SK-N-SH (cell line): ENCODE measurements at regions not wholly inside any gene's neighbourhood (a gene's known extent, or its start where the extent isn't known, plus 50 kb on each side); places are given as distances from the start of the nearest gene placed in this dataset.

ENCODE experiments used
- CTCF ChIA-PET: fragments of 300-600, 350-600 bp; formaldehyde crosslinking; extraction: SDS; loops from one replicate; lab custom pipeline; 2021; lab: Yijun Ruan, JAX
- POLR2A ChIA-PET: fragments of 350-600 bp; sonication (Branson Sonifier 250); formaldehyde crosslinking; extraction: SDS; loops from one replicate; lab custom pipeline; 2020; ENCODE audit warnings: antibody characterized with exemption, inconsistent platforms; lab: Yijun Ruan, JAX
- DNase-seq: peaks from one replicate; pipeline ENCODE4 v3.0.0; 2012
- H2AFZ ChIP-seq: fragments of 200-600 bp; sonication (generic); 2 replicates; pipeline ENCODE4 v1.8.1; 2016; ENCODE audit warnings: antibody characterized with exemption, mild to moderate bottlenecking, low read depth
- H3F3A ChIP-seq: fragments of 200-600 bp; sonication (generic); replicated peaks from 2 replicates; pipeline ENCODE3; 2016; ENCODE audit warnings: antibody characterized with exemption, mild to moderate bottlenecking; ENCODE audit not compliant: insufficient read depth
- H3K27ac ChIP-seq, 2 experiments: fragments of 200-500 bp in 1 of 2; fragments of 200-600 bp in 1 of 2; sonication (Bioruptor generic) in 1 of 2; sonication (generic), shearing (Covaris generic) in 1 of 2; 2 replicates each; pipeline versions ENCODE4 v1.5.1 to v1.6.1; 2014 to 2016; ENCODE audit warnings: low read depth in 2 of 2, inconsistent platforms in 1 of 2, low read length in 1 of 2, mild to moderate bottlenecking in 1 of 2, mixed read lengths in 1 of 2
- H3K27me3 ChIP-seq: fragments of 200-600 bp; sonication (generic), shearing (Covaris generic); 2 replicates; pipeline ENCODE4 v1.6.1; 2016; ENCODE audit warnings: mixed run types; ENCODE audit not compliant: insufficient read depth
- H3K36me3 ChIP-seq, 2 experiments: fragments of 200-500 bp in 1 of 2; fragments of 200-600 bp in 1 of 2; sonication (Bioruptor generic) in 1 of 2; sonication (generic) in 1 of 2; replicated peaks in 1 of 2; 2 replicates each; pipeline versions ENCODE3 to v1.5.1; 2014 to 2016; ENCODE audit warnings: low read length in 1 of 2, mild to moderate bottlenecking in 1 of 2; ENCODE audit not compliant: insufficient read depth in 2 of 2, control insufficient read depth in 1 of 2
- H3K4me1 ChIP-seq, 2 experiments: fragments of 200-500 bp in 1 of 2; fragments of 200-600 bp in 1 of 2; sonication (Bioruptor generic) in 1 of 2; sonication (generic), shearing (Covaris generic) in 1 of 2; 2 replicates each; pipeline versions ENCODE4 v1.5.1 to v1.6.1; 2014 to 2016; ENCODE audit warnings: low read depth in 1 of 2, low read length in 1 of 2, mixed run types in 1 of 2; ENCODE audit not compliant: insufficient read depth in 2 of 2, control insufficient read depth in 1 of 2
- H3K4me2 ChIP-seq: fragments of 200-600 bp; sonication (generic), shearing (Covaris generic); 2 replicates; pipeline ENCODE4 v1.6.1; 2017; ENCODE audit warnings: mixed run types
- H3K4me3 ChIP-seq, 2 experiments: fragments of 200-500 bp in 1 of 2; fragments of 200-600 bp in 1 of 2; sonication (Bioruptor generic) in 1 of 2; sonication (generic), shearing (Covaris generic) in 1 of 2; 2 replicates each; pipeline versions ENCODE4 v1.5.1 to v1.8.1; 2014 to 2016; ENCODE audit warnings: low read depth in 2 of 2, inconsistent platforms in 1 of 2, low read length in 1 of 2, mild to moderate bottlenecking in 1 of 2, mixed read lengths in 1 of 2, moderate library complexity in 1 of 2
- H3K79me2 ChIP-seq: fragments of 200-600 bp; sonication (generic); 2 replicates; pipeline ENCODE4 v1.8.1; 2017; ENCODE audit warnings: mild to moderate bottlenecking; ENCODE audit not compliant: insufficient read depth
- H3K9ac ChIP-seq: fragments of 200-600 bp; sonication (generic); 2 replicates; pipeline ENCODE4 v1.6.1; 2017; ENCODE audit warnings: mixed run types
- H3K9me2 ChIP-seq: fragments of 200-600 bp; sonication (generic); 2 replicates; pipeline ENCODE4 v1.6.1; 2017; ENCODE audit warnings: mixed run types
- H3K9me3 ChIP-seq: fragments of 200-600 bp; sonication (generic); 2 replicates; pipeline ENCODE4 v1.6.1; 2017; ENCODE audit warnings: mixed run types, mild to moderate bottlenecking, moderate library complexity
- H4K20me1 ChIP-seq: fragments of 200-600 bp; sonication (generic); 2 replicates; pipeline ENCODE4 v1.6.1; 2017; ENCODE audit warnings: mild to moderate bottlenecking, mixed run types; ENCODE audit not compliant: insufficient read depth
- CHD2 ChIP-seq: fragments of 150-350 bp; IDR thresholded peaks from 2 replicates; pipeline ENCODE4 v1.6.1; 2018; ENCODE audit warnings: low read length; ENCODE audit not compliant: partially characterized antibody
- ELF1 ChIP-seq: IDR thresholded peaks from 2 replicates; pipeline ENCODE4 v1.4.0; 2012
- FOSL2 ChIP-seq: IDR thresholded peaks from 2 replicates; pipeline ENCODE4 v1.4.0; 2012; ENCODE audit warnings: low read depth, mild to moderate bottlenecking, moderate library complexity, borderline replicate concordance
- FOXM1 ChIP-seq: IDR thresholded peaks from 2 replicates; pipeline ENCODE4 v1.4.0; 2012; ENCODE audit warnings: low read depth, mild to moderate bottlenecking
- GABPA ChIP-seq: IDR thresholded peaks from 2 replicates; pipeline ENCODE4 v1.4.0; 2012; ENCODE audit warnings: low read depth, mild to moderate bottlenecking
- JUND ChIP-seq: IDR thresholded peaks from 2 replicates; pipeline ENCODE4 v1.4.0; 2012
- MEF2A ChIP-seq: IDR thresholded peaks from 2 replicates; pipeline ENCODE4 v1.4.0; 2012; ENCODE audit warnings: low read depth, borderline replicate concordance
- MXI1 ChIP-seq: IDR thresholded peaks from 2 replicates; pipeline ENCODE4 v1.6.1; 2012; ENCODE audit warnings: mild to moderate bottlenecking, low read depth, low read length, improper control_type of control experiment
- NFIC ChIP-seq: IDR thresholded peaks from 2 replicates; pipeline ENCODE4 v1.4.0; 2012; ENCODE audit warnings: borderline replicate concordance
- NRF1 ChIP-seq: IDR thresholded peaks from 2 replicates; pipeline ENCODE4 v1.6.1; 2012; ENCODE audit warnings: low read depth, mild to moderate bottlenecking, low read length
- PBX3 ChIP-seq: IDR thresholded peaks from 2 replicates; pipeline ENCODE4; 2012
- POLR2AphosphoS5 ChIP-seq: IDR thresholded peaks from 2 replicates; pipeline ENCODE4 v1.6.1; 2012; ENCODE audit warnings: low read depth, low read length
- RXRA ChIP-seq: IDR thresholded peaks from 2 replicates; pipeline ENCODE4 v1.4.0; 2012; ENCODE audit warnings: low read depth, mild to moderate bottlenecking, borderline replicate concordance
- TCF12 ChIP-seq: IDR thresholded peaks from 2 replicates; pipeline ENCODE4 v1.4.0; 2012
- TEAD4 ChIP-seq: IDR thresholded peaks from 2 replicates; pipeline ENCODE4 v1.4.0; 2012; ENCODE audit warnings: mild to moderate bottlenecking, borderline replicate concordance; ENCODE audit not compliant: insufficient read depth
- YY1 ChIP-seq: IDR thresholded peaks from 2 replicates; pipeline ENCODE4 v1.4.0; 2012; ENCODE audit warnings: low read depth, mild to moderate bottlenecking
- WGBS: methylation state at CpG from one replicate; pipeline ENCODE4 v1.1.6; 2017; ENCODE audit warnings: low lambda C conversion rate; 5-methylcytosine and 5-hydroxymethylcytosine counted together
- TF ChIP-seq, protein P1 (sequence below): IDR thresholded peaks from 2 replicates; pipeline ENCODE4 v1.4.0; 2012; ENCODE audit warnings: low read depth
- TF ChIP-seq, protein P2 (sequence below): fragments of 150-350 bp; IDR thresholded peaks from 2 replicates; pipeline ENCODE4 v1.6.1; 2016; ENCODE audit warnings: mild to moderate bottlenecking, low read depth, low read length
- TF ChIP-seq, protein P3 (sequence below): fragments of 200-600 bp; sonication (generic); IDR thresholded peaks from 2 replicates; pipeline ENCODE4 v1.6.1; 2017; ENCODE audit warnings: antibody characterized with exemption, mild to moderate bottlenecking, moderate library complexity

GRCh38 chr2:151111599-151112278 lies 149.9 kb downstream of the RBM43 start:
- Histone ChIP-seq H3K4me3 (no peak overlapping the region), H3K79me2 (no peaks in the 10 kb centered on the region), H2AFZ (no peak overlapping the region), H3K27me3 (no peaks in the 10 kb centered on the region), H3K9ac (no peak overlapping the region), H3K9me2 (no peaks in the 10 kb centered on the region), H3K27ac (peak overlapping the region in 1 of 2 experiments; percentile 4; a peak in 1 of 4 replicates), H3K4me2 (no peak overlapping the region), H3K36me3 (no peaks in the 10 kb centered on the region), H3K9me3 (peaks cover 5% of the 10 kb centered on the region; the same call in 1 of the 2 replicates), H3K4me1 (no peaks in the 10 kb centered on the region; a peak in 2 of 4 replicates), H3F3A (peaks cover 10% of the 10 kb centered on the region), H4K20me1 (no peaks in the 10 kb centered on the region)
- DNase-seq = no peak
- ChIA-PET CTCF (interaction anchor here (0.7 kb wide), 1 partner anchor 15 kb away, joined by 3 read pairs; no protein-coding TSS in a partner anchor), POLR2A (no interaction called here)
- TF ChIP-seq YY1 (no peak), ELF1 (no peak), CHD2 (no peak), NRF1 (no peak), NFIC (no peak), JUND (peak; percentile 73), GABPA (no peak), PBX3 (no peak), FOSL2 (peak; percentile 82), MEF2A (no peak), MXI1 (no peak), FOXM1 (no peak), POLR2AphosphoS5 (no peak), RXRA (no peak), TCF12 (peak; percentile 40; the same call in 1 of the 2 replicates), TEAD4 (no peak)
- TF ChIP-seq, protein P1, sequence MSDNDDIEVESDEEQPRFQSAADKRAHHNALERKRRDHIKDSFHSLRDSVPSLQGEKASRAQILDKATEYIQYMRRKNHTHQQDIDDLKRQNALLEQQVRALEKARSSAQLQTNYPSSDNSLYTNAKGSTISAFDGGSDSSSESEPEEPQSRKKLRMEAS = peak; percentile 70
- TF ChIP-seq, protein P2, sequence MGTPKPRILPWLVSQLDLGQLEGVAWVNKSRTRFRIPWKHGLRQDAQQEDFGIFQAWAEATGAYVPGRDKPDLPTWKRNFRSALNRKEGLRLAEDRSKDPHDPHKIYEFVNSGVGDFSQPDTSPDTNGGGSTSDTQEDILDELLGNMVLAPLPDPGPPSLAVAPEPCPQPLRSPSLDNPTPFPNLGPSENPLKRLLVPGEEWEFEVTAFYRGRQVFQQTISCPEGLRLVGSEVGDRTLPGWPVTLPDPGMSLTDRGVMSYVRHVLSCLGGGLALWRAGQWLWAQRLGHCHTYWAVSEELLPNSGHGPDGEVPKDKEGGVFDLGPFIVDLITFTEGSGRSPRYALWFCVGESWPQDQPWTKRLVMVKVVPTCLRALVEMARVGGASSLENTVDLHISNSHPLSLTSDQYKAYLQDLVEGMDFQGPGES = no peak
- TF ChIP-seq, protein P3, sequence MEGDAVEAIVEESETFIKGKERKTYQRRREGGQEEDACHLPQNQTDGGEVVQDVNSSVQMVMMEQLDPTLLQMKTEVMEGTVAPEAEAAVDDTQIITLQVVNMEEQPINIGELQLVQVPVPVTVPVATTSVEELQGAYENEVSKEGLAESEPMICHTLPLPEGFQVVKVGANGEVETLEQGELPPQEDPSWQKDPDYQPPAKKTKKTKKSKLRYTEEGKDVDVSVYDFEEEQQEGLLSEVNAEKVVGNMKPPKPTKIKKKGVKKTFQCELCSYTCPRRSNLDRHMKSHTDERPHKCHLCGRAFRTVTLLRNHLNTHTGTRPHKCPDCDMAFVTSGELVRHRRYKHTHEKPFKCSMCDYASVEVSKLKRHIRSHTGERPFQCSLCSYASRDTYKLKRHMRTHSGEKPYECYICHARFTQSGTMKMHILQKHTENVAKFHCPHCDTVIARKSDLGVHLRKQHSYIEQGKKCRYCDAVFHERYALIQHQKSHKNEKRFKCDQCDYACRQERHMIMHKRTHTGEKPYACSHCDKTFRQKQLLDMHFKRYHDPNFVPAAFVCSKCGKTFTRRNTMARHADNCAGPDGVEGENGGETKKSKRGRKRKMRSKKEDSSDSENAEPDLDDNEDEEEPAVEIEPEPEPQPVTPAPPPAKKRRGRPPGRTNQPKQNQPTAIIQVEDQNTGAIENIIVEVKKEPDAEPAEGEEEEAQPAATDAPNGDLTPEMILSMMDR = no peak
- 65% methylated on average over 1 of the region's 1 CpG for WGBS
